ENCODE measurements at regions not wholly inside any gene's neighbourhood (a gene's known extent, or its start where the extent isn't known, plus 50 kb on each side); places are given as distances from the start of the nearest gene placed in this dataset.

DNA sequence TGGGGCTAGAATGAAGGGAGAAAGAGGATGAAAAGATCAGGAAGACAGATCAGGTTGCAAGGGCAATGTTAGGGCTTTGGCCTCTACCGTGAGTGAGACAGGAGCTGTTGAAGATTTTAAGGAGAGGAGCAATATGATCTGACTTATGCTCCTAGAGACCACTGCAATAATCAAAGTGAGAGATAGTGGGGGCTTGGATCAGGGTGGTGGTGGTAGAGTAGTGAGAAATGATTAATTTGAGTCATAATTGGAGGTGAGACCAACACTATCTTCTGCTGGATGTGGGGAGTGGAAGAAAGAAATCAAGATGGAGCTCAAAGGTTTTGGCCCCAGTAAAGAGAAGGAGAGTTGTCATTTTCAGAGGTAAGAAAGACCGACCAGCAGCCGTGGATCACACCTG, 140.7 kb upstream of the TMEM170B start:
- DNase-seq (ENCODE audit: low spot score) = no peak
- no peaks in the 10 kb centered on the region for H3K27me3 ChIP-seq
- TF ChIP-seq, protein P1, sequence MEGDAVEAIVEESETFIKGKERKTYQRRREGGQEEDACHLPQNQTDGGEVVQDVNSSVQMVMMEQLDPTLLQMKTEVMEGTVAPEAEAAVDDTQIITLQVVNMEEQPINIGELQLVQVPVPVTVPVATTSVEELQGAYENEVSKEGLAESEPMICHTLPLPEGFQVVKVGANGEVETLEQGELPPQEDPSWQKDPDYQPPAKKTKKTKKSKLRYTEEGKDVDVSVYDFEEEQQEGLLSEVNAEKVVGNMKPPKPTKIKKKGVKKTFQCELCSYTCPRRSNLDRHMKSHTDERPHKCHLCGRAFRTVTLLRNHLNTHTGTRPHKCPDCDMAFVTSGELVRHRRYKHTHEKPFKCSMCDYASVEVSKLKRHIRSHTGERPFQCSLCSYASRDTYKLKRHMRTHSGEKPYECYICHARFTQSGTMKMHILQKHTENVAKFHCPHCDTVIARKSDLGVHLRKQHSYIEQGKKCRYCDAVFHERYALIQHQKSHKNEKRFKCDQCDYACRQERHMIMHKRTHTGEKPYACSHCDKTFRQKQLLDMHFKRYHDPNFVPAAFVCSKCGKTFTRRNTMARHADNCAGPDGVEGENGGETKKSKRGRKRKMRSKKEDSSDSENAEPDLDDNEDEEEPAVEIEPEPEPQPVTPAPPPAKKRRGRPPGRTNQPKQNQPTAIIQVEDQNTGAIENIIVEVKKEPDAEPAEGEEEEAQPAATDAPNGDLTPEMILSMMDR (IDR thresholded peaks at IDR 0.05) = no peak
- no peak overlapping the region for H3K4me3 ChIP-seq
- no peak overlapping the region for H3K27ac ChIP-seq
- H3K9me3 ChIP-seq = peaks cover 0 to 5% of the 10 kb centered on the region in 2 donors
- H3K36me3 ChIP-seq = no peaks in the 10 kb centered on the region
- peaks cover 0 to 17% of the 10 kb centered on the region in 2 donors for H3K4me1 ChIP-seq

DNA sequence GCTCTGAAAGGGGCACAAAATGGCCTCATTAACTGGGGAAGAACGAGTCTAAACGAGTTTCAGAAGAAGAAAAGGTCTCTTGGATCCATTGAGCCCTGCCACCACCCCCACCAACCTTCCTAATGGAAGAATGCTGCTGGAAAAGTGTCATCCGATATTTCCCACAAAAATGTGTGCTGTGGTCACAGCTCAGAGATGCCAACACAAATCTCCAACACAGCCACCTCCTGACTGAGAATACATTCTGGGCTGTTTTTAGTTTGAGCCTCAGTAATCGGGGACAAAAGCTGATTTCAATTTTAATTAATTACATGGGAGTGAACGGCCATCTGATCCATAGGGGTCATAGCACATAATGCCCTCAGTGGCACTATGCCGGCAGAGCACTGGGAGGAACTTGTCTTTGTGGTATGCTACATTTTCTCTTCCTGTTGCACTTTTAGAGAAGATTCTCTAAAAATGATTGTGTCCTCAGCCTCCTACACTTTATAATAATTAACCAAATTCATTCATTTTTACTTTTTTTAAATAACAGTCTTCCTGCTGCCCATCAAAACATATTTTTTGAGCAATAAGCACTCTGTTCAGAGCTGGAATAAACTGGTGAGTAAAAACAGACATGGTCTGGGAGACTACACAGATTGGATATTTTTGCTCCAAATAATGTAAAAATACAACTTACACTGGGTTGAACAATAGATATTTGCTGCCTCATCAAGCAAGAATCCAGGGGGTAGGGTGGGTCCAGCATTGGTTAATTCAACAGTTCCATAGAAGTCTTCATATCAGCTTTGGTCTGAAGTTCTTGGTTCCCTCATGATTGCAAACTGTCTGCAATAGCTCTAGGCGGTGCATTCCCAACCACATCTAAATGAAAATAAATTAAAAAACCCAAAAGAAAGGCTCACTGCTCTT, 143.6 kb upstream of the TMEM170B start:
- H3K9me3 ChIP-seq = peaks cover 0 to 7% of the 10 kb centered on the region in 2 donors
- no peaks in the 10 kb centered on the region for H3K36me3 ChIP-seq
- H3K27me3 ChIP-seq = no peaks in the 10 kb centered on the region
- H3K27ac ChIP-seq = peak overlapping the region in 1 of 2 donors; percentile 46
- H3K4me3 ChIP-seq = no peak overlapping the region
- DNase-seq (ENCODE audit: low spot score) = no peak
- H3K4me1 ChIP-seq = peaks cover 0 to 17% of the 10 kb centered on the region in 2 donors
- TF ChIP-seq, protein P1 (IDR thresholded peaks at IDR 0.05) = no peak

DNA sequence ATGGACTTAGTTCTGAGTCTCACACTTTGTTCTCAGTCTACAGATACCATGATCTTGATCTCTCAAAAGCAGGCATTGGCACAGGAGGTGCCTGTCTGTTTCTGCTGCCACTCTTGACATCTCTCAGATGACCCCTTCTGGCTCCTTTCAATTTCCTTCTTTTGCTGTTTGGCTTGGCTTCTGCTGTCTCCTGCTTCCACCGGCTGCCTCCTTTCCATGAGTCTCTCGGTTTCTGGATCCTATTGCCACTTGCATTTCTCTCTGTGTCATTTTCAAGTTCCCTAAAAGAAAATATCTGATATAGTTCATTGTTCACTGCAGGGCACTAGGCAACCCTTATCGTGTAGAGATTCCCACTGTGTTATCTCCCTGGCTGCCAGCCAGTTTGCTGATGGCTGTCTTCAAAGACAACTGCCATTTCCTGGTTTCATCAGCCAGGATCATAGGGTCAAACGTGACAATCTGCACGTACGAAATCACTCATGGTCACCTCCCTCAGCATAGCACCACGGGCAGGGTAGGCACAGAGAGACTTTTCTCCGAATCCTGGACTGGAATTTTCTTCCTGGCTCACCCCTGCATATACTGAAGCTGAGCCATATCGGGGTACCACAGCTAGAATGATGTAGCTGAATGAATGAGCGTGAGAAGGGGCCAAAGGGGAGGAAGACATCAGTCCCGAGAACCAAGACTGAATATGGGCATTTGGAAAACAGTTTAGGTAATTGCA, 144.6 kb upstream of the TMEM170B start:
- peak overlapping the region; percentile 41 to 46 for H3K27ac ChIP-seq
- DNase-seq (ENCODE audit: low spot score) = peak; percentile 66
- peaks cover 0 to 17% of the 10 kb centered on the region in 2 donors for H3K4me1 ChIP-seq
- H3K36me3 ChIP-seq = no peaks in the 10 kb centered on the region
- peaks cover 0 to 7% of the 10 kb centered on the region in 2 donors for H3K9me3 ChIP-seq
- no peak overlapping the region for H3K4me3 ChIP-seq
- no peaks in the 10 kb centered on the region for H3K27me3 ChIP-seq
- TF ChIP-seq, protein P1 (IDR thresholded peaks at IDR 0.05) = no peak

DNA sequence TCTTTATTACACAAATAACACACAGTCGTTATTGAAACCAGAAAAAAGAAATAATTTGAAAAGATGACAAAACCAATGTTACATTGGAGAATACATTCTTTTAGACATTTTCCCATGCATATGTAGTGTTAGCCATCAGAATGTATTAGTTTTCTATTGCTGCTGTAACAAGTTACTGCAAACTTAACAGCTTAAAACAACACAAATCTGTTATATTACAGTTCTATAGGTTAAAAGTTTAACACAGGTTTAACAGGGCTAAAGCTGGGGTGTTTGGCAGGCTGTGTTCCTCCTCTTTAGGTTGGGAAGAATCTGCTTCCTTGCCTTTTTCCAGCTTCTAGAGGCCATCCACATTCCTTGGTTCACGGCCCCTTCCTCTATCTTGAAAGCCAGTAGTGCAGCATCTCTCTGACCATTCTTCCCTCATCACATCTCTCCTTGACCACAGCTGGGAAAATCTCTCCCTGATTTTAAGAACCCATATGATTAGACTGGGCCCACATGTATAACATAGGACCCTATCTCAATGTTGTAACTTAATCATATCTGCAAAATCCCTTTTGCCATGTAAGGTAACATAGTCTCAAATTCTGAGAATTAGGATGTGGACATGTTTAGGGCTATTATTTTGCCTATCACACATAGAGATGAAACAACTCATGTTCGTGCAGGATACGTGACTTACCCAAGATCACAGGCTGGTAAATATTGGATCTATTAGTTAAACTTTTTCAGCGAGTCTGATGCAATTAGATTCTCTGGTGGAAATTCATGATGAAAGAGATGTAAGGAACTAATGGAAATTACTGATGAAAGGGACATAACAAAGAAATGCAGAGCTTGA, 145.4 kb upstream of the TMEM170B start:
- Histone ChIP-seq H3K4me3 (no peak overlapping the region), H3K27me3 (no peaks in the 10 kb centered on the region), H3K36me3 (no peaks in the 10 kb centered on the region), H3K27ac (peak overlapping the region; percentile 41 to 46), H3K4me1 (peaks cover 0 to 17% of the 10 kb centered on the region in 2 donors), H3K9me3 (peaks cover 0 to 7% of the 10 kb centered on the region in 2 donors)
- TF ChIP-seq, protein P1 (IDR thresholded peaks at IDR 0.05) = no peak
- DNase-seq (ENCODE audit: low spot score) = no peak

DNA sequence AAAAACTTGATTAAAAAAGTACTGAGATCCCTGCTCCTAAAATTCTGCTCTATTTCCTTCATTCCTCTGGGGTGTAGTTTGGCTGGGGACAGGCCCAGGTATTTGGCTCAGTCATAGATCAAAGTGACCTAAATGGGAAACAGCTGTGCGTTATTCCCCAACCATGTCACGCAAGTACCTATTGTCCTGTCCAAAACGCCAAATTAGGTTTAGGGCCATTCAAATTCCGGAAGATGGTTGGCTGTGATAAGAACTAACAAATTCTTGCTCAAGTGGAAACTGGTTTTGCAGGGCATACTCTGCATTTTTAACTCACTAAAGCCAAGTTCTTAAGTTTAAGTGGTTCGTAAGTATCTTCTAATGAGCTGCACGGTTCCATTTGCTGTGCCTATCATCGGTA, 147.6 kb upstream of the TMEM170B start:
- H3K4me1 ChIP-seq = peaks cover 0 to 17% of the 10 kb centered on the region in 2 donors
- H3K9me3 ChIP-seq = peaks cover 0 to 7% of the 10 kb centered on the region in 2 donors
- no peak overlapping the region for H3K4me3 ChIP-seq
- H3K27ac ChIP-seq = peak overlapping the region; percentile 59 to 65
- DNase-seq (ENCODE audit: low spot score) = no peak
- no peaks in the 10 kb centered on the region for H3K36me3 ChIP-seq
- H3K27me3 ChIP-seq = no peaks in the 10 kb centered on the region
- TF ChIP-seq, protein P1 (IDR thresholded peaks at IDR 0.05) = no peak

Data from right atrium auricular region (tissue), 2 donors.